Bronchial epithelial cell (primary cell): ENCODE measurements at regions not wholly inside any gene's neighbourhood (a gene's known extent, or its start where the extent isn't known, plus 50 kb on each side); places are given as distances from the start of the nearest gene placed in this dataset.

Experiments used
- DNase-seq: peaks from one replicate; pipeline ENCODE4 v3.0.0-alpha.2; 2010; ENCODE audit warnings: low read depth
- FAIRE-seq: peaks from 2 replicates; lab custom pipeline; 2011; peaks lifted over from hg19 to GRCh38; lab: Jason Lieb, UNC
- H3K27me3 ChIP-seq: 2 replicates; pipeline ENCODE4 v1.5.1; 2011; ENCODE audit warnings: low read length; ENCODE audit not compliant: control insufficient read depth, insufficient read depth
- H3K36me3 ChIP-seq: 2 replicates; pipeline ENCODE4 v1.5.1; 2011; ENCODE audit warnings: low read length; ENCODE audit not compliant: control insufficient read depth, insufficient read depth
- H3K4me3 ChIP-seq: 2 replicates; pipeline ENCODE4 v1.5.1; 2011; ENCODE audit warnings: mild to moderate bottlenecking, low read depth, low read length, control low read depth
- TF ChIP-seq, protein P1 (sequence below): IDR thresholded peaks from 2 replicates; pipeline ENCODE4 v1.5.1; 2011; ENCODE audit warnings: mild to moderate bottlenecking, moderate library complexity, low read length, control low read depth, inconsistent platforms; ENCODE audit not compliant: insufficient read depth, severe bottlenecking

DNA sequence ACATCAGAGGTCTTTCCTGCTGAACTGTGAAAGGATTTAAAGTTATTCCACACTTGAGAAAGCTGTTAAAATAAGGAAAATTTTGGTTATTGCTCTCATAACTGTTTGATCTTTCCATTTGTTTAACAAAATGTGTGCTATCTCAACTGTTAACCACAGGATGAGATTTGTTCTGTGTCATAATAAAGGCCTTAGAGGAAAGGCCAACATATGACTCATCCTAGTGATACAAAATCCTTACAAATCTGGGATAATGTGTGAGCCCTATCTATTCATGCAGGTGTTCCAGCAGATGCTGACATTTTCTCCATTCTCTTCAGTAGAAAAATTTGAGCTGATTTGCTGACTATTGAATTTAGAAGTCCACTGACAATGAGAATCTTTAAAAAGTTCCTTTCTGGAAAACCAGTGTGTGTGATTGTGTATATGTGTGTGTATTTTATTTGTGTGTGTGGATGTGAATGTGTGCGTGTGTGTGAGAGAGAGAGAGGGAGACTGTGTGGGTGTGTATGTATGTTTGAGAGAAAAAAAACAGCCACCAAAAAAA is 1111.9 kb upstream of the GYPC start:
- DNase-seq (peak; percentile 0), FAIRE-seq (no peak)
- TF ChIP-seq, protein P1, sequence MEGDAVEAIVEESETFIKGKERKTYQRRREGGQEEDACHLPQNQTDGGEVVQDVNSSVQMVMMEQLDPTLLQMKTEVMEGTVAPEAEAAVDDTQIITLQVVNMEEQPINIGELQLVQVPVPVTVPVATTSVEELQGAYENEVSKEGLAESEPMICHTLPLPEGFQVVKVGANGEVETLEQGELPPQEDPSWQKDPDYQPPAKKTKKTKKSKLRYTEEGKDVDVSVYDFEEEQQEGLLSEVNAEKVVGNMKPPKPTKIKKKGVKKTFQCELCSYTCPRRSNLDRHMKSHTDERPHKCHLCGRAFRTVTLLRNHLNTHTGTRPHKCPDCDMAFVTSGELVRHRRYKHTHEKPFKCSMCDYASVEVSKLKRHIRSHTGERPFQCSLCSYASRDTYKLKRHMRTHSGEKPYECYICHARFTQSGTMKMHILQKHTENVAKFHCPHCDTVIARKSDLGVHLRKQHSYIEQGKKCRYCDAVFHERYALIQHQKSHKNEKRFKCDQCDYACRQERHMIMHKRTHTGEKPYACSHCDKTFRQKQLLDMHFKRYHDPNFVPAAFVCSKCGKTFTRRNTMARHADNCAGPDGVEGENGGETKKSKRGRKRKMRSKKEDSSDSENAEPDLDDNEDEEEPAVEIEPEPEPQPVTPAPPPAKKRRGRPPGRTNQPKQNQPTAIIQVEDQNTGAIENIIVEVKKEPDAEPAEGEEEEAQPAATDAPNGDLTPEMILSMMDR, result no peak
- no peaks in the 10 kb centered on the region for H3K27me3 ChIP-seq
- no peak overlapping the region for H3K4me3 ChIP-seq
- H3K36me3 ChIP-seq, result no peaks in the 10 kb centered on the region

DNA sequence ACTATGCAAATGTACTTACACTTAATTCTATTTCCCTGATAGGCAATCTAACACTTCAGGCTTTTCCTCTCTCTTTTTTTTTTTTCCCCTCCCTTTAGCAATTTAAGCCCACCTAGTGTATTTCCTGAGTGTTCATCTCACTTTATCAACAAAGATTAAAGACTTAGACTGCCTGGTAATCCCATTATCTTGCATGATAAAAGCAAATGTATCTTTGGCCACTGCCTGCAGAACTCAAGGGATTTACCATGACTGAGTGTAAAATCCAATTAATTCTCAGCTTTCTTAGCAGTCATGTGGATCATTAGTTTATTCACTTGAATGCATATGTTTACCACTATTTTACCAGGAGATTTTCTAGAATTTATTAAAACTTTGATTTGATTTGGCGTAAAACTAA is 1102.2 kb upstream of the GYPC start:
- no peak overlapping the region for H3K4me3 ChIP-seq
- no peaks in the 10 kb centered on the region for H3K27me3 ChIP-seq
- no peak for FAIRE-seq
- TF ChIP-seq, protein P1, result no peak
- H3K36me3 ChIP-seq, result no peaks in the 10 kb centered on the region
- no peak for DNase-seq

DNA sequence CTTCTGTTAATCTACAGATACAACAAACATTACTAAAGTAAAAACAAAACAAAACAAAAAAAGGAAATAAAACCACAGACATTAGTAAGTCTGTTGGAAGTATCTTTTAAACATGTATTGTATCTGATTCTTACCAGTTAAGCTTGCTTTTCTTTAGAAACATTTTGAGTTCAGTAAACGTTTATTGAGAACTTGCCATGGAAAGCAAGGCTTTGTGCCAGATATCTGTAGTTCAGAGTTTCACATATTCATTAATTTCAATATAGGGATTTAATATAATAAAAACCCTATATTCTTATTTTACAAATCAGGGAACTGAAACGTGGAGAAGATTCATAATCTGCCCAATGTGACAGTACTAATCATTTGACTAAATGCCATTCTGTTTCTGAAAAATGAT is 1101.0 kb upstream of the GYPC start:
- no peak for FAIRE-seq
- Histone ChIP-seq H3K27me3 (no peaks in the 10 kb centered on the region), H3K4me3 (no peak overlapping the region), H3K36me3 (no peaks in the 10 kb centered on the region)
- DNase-seq, result no peak
- TF ChIP-seq, protein P1, result no peak

DNA sequence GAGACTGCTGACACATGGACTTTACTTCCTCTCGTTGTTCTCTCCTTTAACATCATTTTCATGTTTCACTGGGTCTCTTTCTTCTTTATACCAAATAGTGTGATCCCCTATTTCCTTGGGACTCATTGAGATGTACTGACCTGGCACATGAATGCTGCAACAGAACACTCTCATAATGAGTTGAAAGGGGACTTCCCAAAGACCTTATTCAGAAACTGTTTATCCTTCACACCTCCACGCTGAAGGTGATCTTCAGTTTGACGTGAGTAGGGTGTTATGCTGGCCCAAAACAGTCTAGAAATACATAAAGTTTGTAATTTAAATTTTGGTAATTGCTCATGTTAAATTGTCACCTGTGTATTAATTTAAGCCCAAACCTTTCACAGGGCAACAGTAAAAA is 1096.8 kb upstream of the GYPC start:
- FAIRE-seq, result no peak
- TF ChIP-seq, protein P1, result no peak
- no peaks in the 10 kb centered on the region for H3K27me3 ChIP-seq

DNA sequence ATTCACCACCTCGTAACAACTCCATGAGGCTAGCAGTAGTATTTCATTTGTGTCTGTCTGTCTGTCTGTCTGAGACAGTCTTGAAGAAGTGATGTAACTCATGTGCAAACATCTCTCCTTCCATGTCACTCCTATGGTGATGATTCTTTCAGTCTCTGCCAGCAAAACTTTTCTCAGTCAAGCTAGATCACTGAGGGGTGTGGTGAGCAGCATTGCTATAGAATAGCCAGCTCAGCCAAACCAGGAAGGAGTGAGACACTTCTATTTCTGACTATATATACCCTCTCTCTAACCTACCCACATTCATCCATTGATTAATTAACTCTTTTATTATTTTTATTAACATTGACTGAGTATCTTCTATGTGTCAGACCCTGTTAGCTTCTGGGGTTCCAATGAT is 1095.1 kb upstream of the GYPC start:
- TF ChIP-seq, protein P1, result no peak
- FAIRE-seq (no peak), DNase-seq (no peak)
- Histone ChIP-seq H3K27me3 (no peaks in the 10 kb centered on the region), H3K36me3 (no peaks in the 10 kb centered on the region), H3K4me3 (no peak overlapping the region)

More for the DNA sequence above, 1096.8 kb upstream of the GYPC start:
- DNase-seq, result no peak
- H3K36me3 ChIP-seq, result no peaks in the 10 kb centered on the region
- no peak overlapping the region for H3K4me3 ChIP-seq

DNA sequence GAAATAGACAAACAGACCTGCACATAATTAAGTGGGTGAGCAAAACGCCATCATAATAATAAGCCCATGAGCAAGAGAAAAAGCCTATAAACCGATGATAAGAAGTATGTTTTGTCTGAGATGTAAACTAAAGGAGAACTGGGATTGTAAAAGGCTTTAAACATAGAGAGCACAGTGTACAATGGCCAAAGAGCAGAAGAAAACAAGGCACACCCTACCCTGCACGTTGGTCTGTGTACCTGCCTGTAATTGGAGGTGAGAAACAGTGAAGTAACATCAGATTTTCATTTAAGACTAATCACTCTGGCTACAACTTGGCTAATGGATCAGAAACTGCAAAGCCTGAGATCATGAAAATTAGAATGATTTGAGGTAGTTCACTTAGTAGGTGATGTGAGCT is 1094.7 kb upstream of the GYPC start:
- FAIRE-seq (no peak), DNase-seq (no peak)
- Histone ChIP-seq H3K4me3 (no peak overlapping the region), H3K36me3 (no peaks in the 10 kb centered on the region), H3K27me3 (no peaks in the 10 kb centered on the region)
- TF ChIP-seq, protein P1, result no peak
